Central memory CD8-positive, alpha-beta T cell (primary cell): ENCODE measurements at regions not wholly inside any gene's neighbourhood (a gene's known extent, or its start where the extent isn't known, plus 50 kb on each side); places are given as distances from the start of the nearest gene placed in this dataset.
A peak's percentile ranks its signal among the peaks of the same experiment; 100 is the strongest.

Source experiments
- ATAC-seq: fragments of 150-1000 bp; cut with Tn5 transposase; replicated peaks from 2 replicates; pipeline ENCODE4 v1.10.0; 2022; ENCODE audit warnings: mild to moderate bottlenecking, moderate FRiP score, moderate number of reproducible peaks; ENCODE audit not compliant: poor library complexity, severe bottlenecking; ENCODE audit errors: extremely low read depth
- DNase-seq, 2 donors: peaks; one replicate each; pipeline ENCODE4 v3.0.0; 2021; ENCODE audit warnings: low spot score in 2 of 2
- H3K27ac Mint-ChIP-seq: one replicate; pipeline ENCODE4 v1.8.0; 2022; ENCODE audit warnings: low read depth, mild to moderate bottlenecking, moderate library complexity, mixed read lengths
- H3K27me3 Mint-ChIP-seq: one replicate; pipeline ENCODE4 v1.8.0; 2022; ENCODE audit warnings: mixed read lengths
- H3K36me3 Mint-ChIP-seq: one replicate; pipeline ENCODE4 v1.8.0; 2022; ENCODE audit warnings: mild to moderate bottlenecking, moderate library complexity, mixed read lengths; ENCODE audit not compliant: insufficient read depth
- H3K4me1 Mint-ChIP-seq: one replicate; pipeline ENCODE4 v1.8.0; 2022; ENCODE audit warnings: mixed read lengths
- H3K4me3 Mint-ChIP-seq: one replicate; pipeline ENCODE4 v1.8.0; 2022; ENCODE audit warnings: mild to moderate bottlenecking, moderate library complexity, mixed read lengths
- H3K9me3 Mint-ChIP-seq: one replicate; pipeline ENCODE4 v1.8.0; 2022; ENCODE audit warnings: mixed read lengths

DNA sequence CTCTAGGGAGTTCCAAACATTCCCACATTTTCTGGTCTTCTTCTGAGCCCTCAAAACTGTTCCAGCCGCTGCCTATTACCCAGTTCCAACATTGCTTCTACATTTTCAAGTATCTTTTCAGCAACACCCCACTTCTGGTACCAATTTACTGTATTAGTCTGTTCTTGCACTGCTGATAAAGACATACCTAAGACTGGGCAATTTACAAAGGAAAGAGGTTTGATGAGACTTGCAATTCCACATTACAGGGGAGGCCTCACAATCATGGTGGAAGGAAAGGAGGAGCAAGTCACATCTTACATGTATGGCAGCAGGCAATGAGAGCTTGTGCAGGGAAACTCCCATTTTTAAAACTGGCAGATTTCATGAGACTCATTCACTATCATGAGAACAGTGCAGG lies 629.1 kb upstream of the NR2F2 start:
- Mint-ChIP-seq H3K4me3 (no peak overlapping the region), H3K9me3 (peaks cover 26% of the 10 kb centered on the region)
- ATAC-seq = no peak

GRCh38 chr15:95709959-95710695 lies 620.4 kb upstream of the NR2F2 start:
- Mint-ChIP-seq H3K27ac (no peak overlapping the region), H3K4me3 (no peak overlapping the region), H3K27me3 (peaks cover 10% of the 10 kb centered on the region), H3K4me1 (no peaks in the 10 kb centered on the region), H3K36me3 (peaks cover 2% of the 10 kb centered on the region), H3K9me3 (no peaks in the 10 kb centered on the region)
- DNase-seq = no peak
- no peak for ATAC-seq

More for the DNA sequence above, 629.1 kb upstream of the NR2F2 start:
- H3K27me3 Mint-ChIP-seq = peaks cover 35% of the 10 kb centered on the region
- no peaks in the 10 kb centered on the region for H3K4me1 Mint-ChIP-seq
- H3K27ac Mint-ChIP-seq = no peak overlapping the region
- H3K36me3 Mint-ChIP-seq = no peaks in the 10 kb centered on the region
- no peak for DNase-seq

GRCh38 chr15:95712785-95713184 lies 617.7 kb upstream of the NR2F2 start:
- Mint-ChIP-seq H3K4me3 (no peak overlapping the region), H3K4me1 (peaks cover 5% of the 10 kb centered on the region), H3K36me3 (peaks cover 2% of the 10 kb centered on the region), H3K27me3 (no peaks in the 10 kb centered on the region), H3K27ac (no peak overlapping the region), H3K9me3 (no peaks in the 10 kb centered on the region)
- DNase-seq (no peak), ATAC-seq (no peak)

GRCh38 chr15:95713324-95713723 lies 617.2 kb upstream of the NR2F2 start:
- H3K27me3 Mint-ChIP-seq = no peaks in the 10 kb centered on the region
- H3K9me3 Mint-ChIP-seq = no peaks in the 10 kb centered on the region
- peaks cover 2% of the 10 kb centered on the region for H3K36me3 Mint-ChIP-seq
- DNase-seq (no peak), ATAC-seq (no peak)
- H3K4me3 Mint-ChIP-seq = no peak overlapping the region
- no peak overlapping the region for H3K27ac Mint-ChIP-seq
- H3K4me1 Mint-ChIP-seq = peaks cover 5% of the 10 kb centered on the region

DNA sequence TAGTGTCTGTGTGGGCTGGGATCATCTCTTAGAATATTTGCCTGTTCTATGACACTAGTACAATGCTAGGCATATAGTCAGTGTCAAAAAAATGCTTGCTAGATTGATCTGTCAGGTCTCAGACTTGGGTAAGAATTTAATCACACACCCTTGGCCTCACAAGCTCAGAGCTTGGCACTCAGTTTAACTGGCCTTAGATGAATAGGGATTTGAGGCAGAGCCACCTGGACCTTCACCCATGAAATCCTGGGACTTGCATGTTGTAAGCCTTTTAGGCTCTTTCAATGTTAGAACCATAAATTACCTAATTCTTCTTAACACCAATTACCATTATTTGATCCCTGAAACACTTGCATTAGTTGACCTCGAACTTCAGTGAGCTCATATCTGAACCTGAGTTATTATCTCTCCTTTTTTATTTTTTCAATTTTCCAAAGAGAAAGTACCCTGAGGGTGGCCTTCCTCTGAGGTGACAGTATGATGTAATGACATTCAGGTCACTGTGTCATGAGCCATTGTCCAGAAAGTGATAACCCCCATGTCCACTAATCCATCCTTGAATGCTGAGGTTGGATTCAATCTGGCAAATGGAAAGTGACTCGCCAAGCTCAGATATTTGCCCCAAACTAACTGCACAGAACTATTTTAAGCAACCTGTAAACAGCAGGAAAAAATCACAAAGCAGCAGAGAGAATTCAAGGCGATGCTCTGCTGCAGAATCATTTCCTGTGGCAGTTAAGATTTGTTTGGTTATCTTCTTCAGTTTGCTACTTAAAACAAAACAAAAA lies 615.2 kb upstream of the NR2F2 start:
- Mint-ChIP-seq H3K9me3 (no peaks in the 10 kb centered on the region), H3K27me3 (no peaks in the 10 kb centered on the region), H3K4me3 (no peak overlapping the region), H3K36me3 (no peaks in the 10 kb centered on the region), H3K27ac (no peak overlapping the region), H3K4me1 (peaks cover 5% of the 10 kb centered on the region)
- DNase-seq (no peak), ATAC-seq (no peak)

- Mint-ChIP-seq H3K27ac (no peak overlapping the region), H3K27me3 (no peaks in the 10 kb centered on the region), H3K36me3 (no peaks in the 10 kb centered on the region), H3K4me1 (peaks cover 5% of the 10 kb centered on the region), H3K4me3 (no peak overlapping the region), H3K9me3 (no peaks in the 10 kb centered on the region)
- ATAC-seq (no peak), DNase-seq (no peak)
Measured at GRCh38 chr15:95715906-95716656, 614.4 kb upstream of the NR2F2 start.

DNA sequence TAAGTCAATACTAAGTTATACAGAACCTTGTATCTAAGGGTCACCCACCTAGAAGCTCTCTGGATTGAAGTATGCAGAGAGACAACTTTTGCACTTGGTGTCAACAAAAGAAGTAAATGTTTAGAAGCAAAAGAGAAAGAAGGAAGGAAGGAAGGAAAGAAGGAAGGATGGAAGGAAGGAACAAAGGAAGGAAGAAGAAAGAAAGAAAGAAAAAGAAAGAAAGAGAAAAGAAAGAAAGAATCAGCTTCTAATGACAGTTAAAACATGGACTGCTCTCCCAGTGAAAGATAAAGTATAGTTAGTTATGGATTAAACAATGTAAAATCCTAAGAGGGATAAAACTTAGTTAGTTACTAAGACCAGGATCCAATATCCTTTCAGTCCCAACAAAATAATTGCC lies 613.8 kb upstream of the NR2F2 start:
- ATAC-seq (no peak), DNase-seq (no peak)
- peaks cover 5% of the 10 kb centered on the region for H3K4me1 Mint-ChIP-seq
- no peak overlapping the region for H3K4me3 Mint-ChIP-seq
- H3K9me3 Mint-ChIP-seq = no peaks in the 10 kb centered on the region
- no peak overlapping the region for H3K27ac Mint-ChIP-seq
- no peaks in the 10 kb centered on the region for H3K27me3 Mint-ChIP-seq
- H3K36me3 Mint-ChIP-seq = no peaks in the 10 kb centered on the region

DNA sequence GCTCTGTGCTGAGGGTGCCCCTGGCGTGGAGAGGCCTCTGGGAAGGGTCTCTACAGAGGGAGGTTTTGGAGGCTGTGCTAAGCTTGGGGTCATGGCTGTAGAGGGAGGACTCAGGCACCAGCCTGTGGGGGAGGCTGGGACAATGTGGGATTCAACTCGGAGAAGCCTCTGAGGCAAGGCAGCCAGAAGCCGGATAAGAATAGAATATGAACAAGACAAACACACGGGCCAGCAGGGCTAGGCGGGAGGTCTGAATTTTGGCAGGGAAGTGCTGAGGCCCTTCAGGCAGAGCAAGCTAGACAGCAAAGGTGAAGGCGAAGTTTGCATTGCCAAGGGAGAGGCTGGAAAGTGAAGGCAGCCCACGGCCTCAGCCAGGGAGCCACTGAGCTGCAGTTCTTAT lies 612.1 kb upstream of the NR2F2 start:
- DNase-seq (no peak), ATAC-seq (no peak)
- H3K36me3 Mint-ChIP-seq = no peaks in the 10 kb centered on the region
- H3K4me3 Mint-ChIP-seq = no peak overlapping the region
- no peaks in the 10 kb centered on the region for H3K9me3 Mint-ChIP-seq
- H3K27me3 Mint-ChIP-seq = no peaks in the 10 kb centered on the region
- peaks cover 5% of the 10 kb centered on the region for H3K4me1 Mint-ChIP-seq
- H3K27ac Mint-ChIP-seq = no peak overlapping the region

- Mint-ChIP-seq H3K27me3 (peaks cover 15% of the 10 kb centered on the region), H3K9me3 (no peaks in the 10 kb centered on the region), H3K4me1 (no peaks in the 10 kb centered on the region), H3K4me3 (no peak overlapping the region), H3K36me3 (no peaks in the 10 kb centered on the region), H3K27ac (no peak overlapping the region)
- DNase-seq = no peak
- ATAC-seq = no peak
Measured at GRCh38 chr15:95724908-95725633, 605.4 kb upstream of the NR2F2 start.

GRCh38 chr15:95726891-95727290 lies 603.6 kb upstream of the NR2F2 start:
- H3K36me3 Mint-ChIP-seq = no peaks in the 10 kb centered on the region
- DNase-seq = no peak
- no peak overlapping the region for H3K27ac Mint-ChIP-seq
- no peak overlapping the region for H3K4me3 Mint-ChIP-seq
- no peak for ATAC-seq
- H3K27me3 Mint-ChIP-seq = peaks cover 15% of the 10 kb centered on the region
- H3K4me1 Mint-ChIP-seq = no peaks in the 10 kb centered on the region
- H3K9me3 Mint-ChIP-seq = no peaks in the 10 kb centered on the region

- Mint-ChIP-seq H3K4me1 (peaks cover 26% of the 10 kb centered on the region), H3K36me3 (peaks cover 2% of the 10 kb centered on the region), H3K4me3 (no peak overlapping the region), H3K27me3 (no peaks in the 10 kb centered on the region), H3K27ac (peak overlapping the region; percentile 26), H3K9me3 (peaks cover 16% of the 10 kb centered on the region)
- ATAC-seq (no peak), DNase-seq (no peak)
Measured at GRCh38 chr15:95733931-95734330, 596.6 kb upstream of the NR2F2 start.
